ENCODE measurements at regions not wholly inside any gene's neighbourhood (a gene's known extent, or its start where the extent isn't known, plus 50 kb on each side); places are given as distances from the start of the nearest gene placed in this dataset.

- no peaks in the 10 kb centered on the region for H3K27me3 ChIP-seq (ENCODE audit: low read length)
- H3K79me2 ChIP-seq (ENCODE audit: low read length): no peaks in the 10 kb centered on the region
- DNase-seq: no peak
- H3K9me3 ChIP-seq (ENCODE audit: low read length): peaks cover 3% of the 10 kb centered on the region; the same call in 1 of the 2 replicates
- H3K9me2 ChIP-seq (replicated peaks; ENCODE audit: insufficient read depth, low read length): no peaks in the 10 kb centered on the region
- H3K4me2 ChIP-seq (ENCODE audit: low read depth, low read length, poor library complexity, severe bottlenecking): no peak overlapping the region
- no peaks in the 10 kb centered on the region for H4K20me1 ChIP-seq (ENCODE audit: insufficient read depth, low read depth, low read length)
- H3K36me3 ChIP-seq (ENCODE audit: insufficient read depth, low read length): no peaks in the 10 kb centered on the region
- no peaks in the 10 kb centered on the region for H3K4me1 ChIP-seq (ENCODE audit: low read length)
- H2AFZ ChIP-seq (ENCODE audit: low read length): no peak overlapping the region
- H3K9ac ChIP-seq (ENCODE audit: low read length): no peak overlapping the region
- H3K4me3 ChIP-seq (ENCODE audit: low read length): no peak overlapping the region
- no peak overlapping the region for H3K27ac ChIP-seq (ENCODE audit: low read length)
Observed at GRCh38 chr2:57119141-57119540, 927.5 kb upstream of the VRK2 start.

GRCh38 chr2:57126410-57126809, 920.2 kb upstream of the VRK2 start:
- Histone ChIP-seq H3K27me3 (ENCODE audit: low read length) (no peaks in the 10 kb centered on the region), H3K9me2 (replicated peaks; ENCODE audit: insufficient read depth, low read length) (no peaks in the 10 kb centered on the region), H3K4me1 (ENCODE audit: low read length) (no peaks in the 10 kb centered on the region), H3K4me3 (ENCODE audit: low read length) (no peak overlapping the region), H3K79me2 (ENCODE audit: low read length) (no peaks in the 10 kb centered on the region), H2AFZ (ENCODE audit: low read length) (no peak overlapping the region), H3K9me3 (ENCODE audit: low read length) (no peaks in the 10 kb centered on the region; the same call in 1 of the 2 replicates), H3K9ac (ENCODE audit: low read length) (no peak overlapping the region), H4K20me1 (ENCODE audit: insufficient read depth, low read depth, low read length) (no peaks in the 10 kb centered on the region), H3K4me2 (ENCODE audit: low read depth, low read length, poor library complexity, severe bottlenecking) (no peak overlapping the region), H3K36me3 (ENCODE audit: insufficient read depth, low read length) (no peaks in the 10 kb centered on the region), H3K27ac (ENCODE audit: low read length) (no peak overlapping the region)
- DNase-seq: no peak

- DNase-seq: no peak
Observed at GRCh38 chr2:57139179-57139578, 907.4 kb upstream of the VRK2 start.

GRCh38 chr2:57141269-57141668, 905.3 kb upstream of the VRK2 start:
- Histone ChIP-seq H3K4me2 (ENCODE audit: low read depth, low read length, poor library complexity, severe bottlenecking) (no peak overlapping the region), H4K20me1 (ENCODE audit: insufficient read depth, low read depth, low read length) (no peaks in the 10 kb centered on the region), H3K27ac (ENCODE audit: low read length) (no peak overlapping the region), H3K4me3 (ENCODE audit: low read length) (no peak overlapping the region), H3K27me3 (ENCODE audit: low read length) (no peaks in the 10 kb centered on the region), H3K9me3 (ENCODE audit: low read length) (no peaks in the 10 kb centered on the region; the same call in none of the 2 replicates), H3K9me2 (replicated peaks; ENCODE audit: insufficient read depth, low read length) (no peaks in the 10 kb centered on the region), H3K4me1 (ENCODE audit: low read length) (no peaks in the 10 kb centered on the region), H3K36me3 (ENCODE audit: insufficient read depth, low read length) (no peaks in the 10 kb centered on the region), H2AFZ (ENCODE audit: low read length) (no peak overlapping the region), H3K9ac (ENCODE audit: low read length) (no peak overlapping the region), H3K79me2 (ENCODE audit: low read length) (no peaks in the 10 kb centered on the region)
- no peak for DNase-seq

More at GRCh38 chr2:57139179-57139578, 907.4 kb upstream of the VRK2 start:
- H3K9ac ChIP-seq (ENCODE audit: low read length): no peak overlapping the region
- H3K9me3 ChIP-seq (ENCODE audit: low read length): no peaks in the 10 kb centered on the region; the same call in 1 of the 2 replicates
- H3K4me1 ChIP-seq (ENCODE audit: low read length): no peaks in the 10 kb centered on the region
- no peaks in the 10 kb centered on the region for H3K79me2 ChIP-seq (ENCODE audit: low read length)
- H3K4me3 ChIP-seq (ENCODE audit: low read length): no peak overlapping the region
- H3K27ac ChIP-seq (ENCODE audit: low read length): no peak overlapping the region
- no peaks in the 10 kb centered on the region for H4K20me1 ChIP-seq (ENCODE audit: insufficient read depth, low read depth, low read length)
- no peaks in the 10 kb centered on the region for H3K36me3 ChIP-seq (ENCODE audit: insufficient read depth, low read length)
- H2AFZ ChIP-seq (ENCODE audit: low read length): no peak overlapping the region
- no peaks in the 10 kb centered on the region for H3K27me3 ChIP-seq (ENCODE audit: low read length)
- H3K9me2 ChIP-seq (replicated peaks; ENCODE audit: insufficient read depth, low read length): no peaks in the 10 kb centered on the region
- no peak overlapping the region for H3K4me2 ChIP-seq (ENCODE audit: low read depth, low read length, poor library complexity, severe bottlenecking)

- Histone ChIP-seq H3K9ac (ENCODE audit: low read length) (no peak overlapping the region), H3K4me2 (ENCODE audit: low read depth, low read length, poor library complexity, severe bottlenecking) (no peak overlapping the region), H4K20me1 (ENCODE audit: insufficient read depth, low read depth, low read length) (no peaks in the 10 kb centered on the region), H3K27me3 (ENCODE audit: low read length) (no peaks in the 10 kb centered on the region), H3K36me3 (ENCODE audit: insufficient read depth, low read length) (no peaks in the 10 kb centered on the region), H2AFZ (ENCODE audit: low read length) (no peak overlapping the region), H3K4me3 (ENCODE audit: low read length) (no peak overlapping the region), H3K9me2 (replicated peaks; ENCODE audit: insufficient read depth, low read length) (no peaks in the 10 kb centered on the region), H3K4me1 (ENCODE audit: low read length) (no peaks in the 10 kb centered on the region), H3K79me2 (ENCODE audit: low read length) (no peaks in the 10 kb centered on the region), H3K27ac (ENCODE audit: low read length) (no peak overlapping the region), H3K9me3 (ENCODE audit: low read length) (peaks cover 3% of the 10 kb centered on the region)
- no peak for DNase-seq
Observed at GRCh38 chr2:57146951-57147350, 899.7 kb upstream of the VRK2 start.

- no peaks in the 10 kb centered on the region for H4K20me1 ChIP-seq (ENCODE audit: insufficient read depth, low read depth, low read length)
- H3K4me3 ChIP-seq (ENCODE audit: low read length): no peak overlapping the region
- H3K27me3 ChIP-seq (ENCODE audit: low read length): no peaks in the 10 kb centered on the region
- H3K36me3 ChIP-seq (ENCODE audit: insufficient read depth, low read length): no peaks in the 10 kb centered on the region
- no peak overlapping the region for H3K4me2 ChIP-seq (ENCODE audit: low read depth, low read length, poor library complexity, severe bottlenecking)
- H3K9me2 ChIP-seq (replicated peaks; ENCODE audit: insufficient read depth, low read length): no peaks in the 10 kb centered on the region
- no peaks in the 10 kb centered on the region for H3K79me2 ChIP-seq (ENCODE audit: low read length)
- no peaks in the 10 kb centered on the region for H3K4me1 ChIP-seq (ENCODE audit: low read length)
- H3K27ac ChIP-seq (ENCODE audit: low read length): no peak overlapping the region
- H2AFZ ChIP-seq (ENCODE audit: low read length): no peak overlapping the region
- DNase-seq: no peak
- no peak overlapping the region for H3K9ac ChIP-seq (ENCODE audit: low read length)
- H3K9me3 ChIP-seq (ENCODE audit: low read length): 0 out of 2 replicates have a peak, but pooled peaks cover 2% of the 10 kb centered on the region
Observed at GRCh38 chr2:57156231-57156924, 890.2 kb upstream of the VRK2 start.

- H3K4me2 ChIP-seq (ENCODE audit: low read depth, low read length, poor library complexity, severe bottlenecking): no peak overlapping the region
- no peak overlapping the region for H3K27ac ChIP-seq (ENCODE audit: low read length)
- no peaks in the 10 kb centered on the region for H3K9me2 ChIP-seq (replicated peaks; ENCODE audit: insufficient read depth, low read length)
- H3K36me3 ChIP-seq (ENCODE audit: insufficient read depth, low read length): no peaks in the 10 kb centered on the region
- H3K27me3 ChIP-seq (ENCODE audit: low read length): no peaks in the 10 kb centered on the region
- no peaks in the 10 kb centered on the region for H3K79me2 ChIP-seq (ENCODE audit: low read length)
- no peak for DNase-seq
- no peaks in the 10 kb centered on the region for H3K9me3 ChIP-seq (ENCODE audit: low read length)
- H3K9ac ChIP-seq (ENCODE audit: low read length): no peak overlapping the region
- no peaks in the 10 kb centered on the region for H3K4me1 ChIP-seq (ENCODE audit: low read length)
- no peak overlapping the region for H2AFZ ChIP-seq (ENCODE audit: low read length)
- no peak overlapping the region for H3K4me3 ChIP-seq (ENCODE audit: low read length)
- no peaks in the 10 kb centered on the region for H4K20me1 ChIP-seq (ENCODE audit: insufficient read depth, low read depth, low read length)
Observed at GRCh38 chr2:57160976-57161375, 885.6 kb upstream of the VRK2 start.

GRCh38 chr2:57177176-57177575, 869.4 kb upstream of the VRK2 start:
- H3K4me3 ChIP-seq (ENCODE audit: low read length): no peak overlapping the region
- no peak for DNase-seq
- H3K27ac ChIP-seq (ENCODE audit: low read length): no peak overlapping the region
- no peak overlapping the region for H3K9ac ChIP-seq (ENCODE audit: low read length)
- no peak overlapping the region for H2AFZ ChIP-seq (ENCODE audit: low read length)
- H4K20me1 ChIP-seq (ENCODE audit: insufficient read depth, low read depth, low read length): no peaks in the 10 kb centered on the region
- H3K9me3 ChIP-seq (ENCODE audit: low read length): peaks cover 4% of the 10 kb centered on the region; the same call in 1 of the 2 replicates
- no peaks in the 10 kb centered on the region for H3K4me1 ChIP-seq (ENCODE audit: low read length)
- no peak overlapping the region for H3K4me2 ChIP-seq (ENCODE audit: low read depth, low read length, poor library complexity, severe bottlenecking)
- peaks cover 4% of the 10 kb centered on the region for H3K9me2 ChIP-seq (replicated peaks; ENCODE audit: insufficient read depth, low read length)
- H3K79me2 ChIP-seq (ENCODE audit: low read length): no peaks in the 10 kb centered on the region
- no peaks in the 10 kb centered on the region for H3K36me3 ChIP-seq (ENCODE audit: insufficient read depth, low read length)
- no peaks in the 10 kb centered on the region for H3K27me3 ChIP-seq (ENCODE audit: low read length)

Measured in Karpas-422 (cell line).